ACHN (cell line): ENCODE measurements at regions not wholly inside any gene's neighbourhood (a gene's known extent, or its start where the extent isn't known, plus 50 kb on each side); places are given as distances from the start of the nearest gene placed in this dataset.

Source experiments
- DNase-seq: peaks from one replicate; pipeline ENCODE4 v3.0.0-alpha.2; 2015
- in situ Hi-C: cut with HindIII; loops from 2 replicates; pipeline ENCODE4 v1.10.0; 2017; ENCODE audit warnings: low sequenced_read_pairs, low pct_ligation_motif_present, low pct_unique_long_range_greater_than_20kb

GRCh38 chr22:47570851-47571250 lies 808.4 kb downstream of the TBC1D22A start:
- in situ Hi-C loops, result no loop called here
- DNase-seq, result no peak

DNA sequence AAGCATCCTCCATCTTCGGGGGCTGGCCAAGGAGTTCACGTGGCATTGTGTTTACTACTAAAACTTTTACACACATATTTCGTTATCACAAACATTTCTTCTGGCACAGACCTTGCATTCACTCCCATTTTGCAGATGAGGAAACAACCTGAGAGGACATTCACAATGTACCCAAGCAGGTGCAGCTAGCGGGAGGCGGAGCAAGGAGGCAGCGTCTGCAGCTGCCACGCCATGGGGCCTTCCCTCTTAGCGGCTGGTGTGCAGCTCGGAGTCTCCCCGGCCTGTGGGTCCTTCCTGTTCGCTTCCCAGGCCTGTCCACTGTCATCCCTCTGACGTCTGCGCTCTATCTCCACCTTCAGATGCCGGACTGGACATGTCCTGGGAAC lies 807.8 kb downstream of the TBC1D22A start:
- DNase-seq, result no peak
- in situ Hi-C loops, result no loop called here

GRCh38 chr22:47569389-47570299 lies 807.2 kb downstream of the TBC1D22A start:
- in situ Hi-C loops, result no loop called here
- no peak for DNase-seq

GRCh38 chr22:47568700-47569099 lies 806.2 kb downstream of the TBC1D22A start:
- in situ Hi-C loops, result no loop called here
- DNase-seq, result no peak

GRCh38 chr22:47567126-47568090 lies 805.0 kb downstream of the TBC1D22A start:
- in situ Hi-C loops, result no loop called here
- no peak for DNase-seq

GRCh38 chr22:47566491-47566890 lies 804.0 kb downstream of the TBC1D22A start:
- in situ Hi-C loops, result no loop called here
- no peak for DNase-seq

GRCh38 chr22:47565607-47566006 lies 803.2 kb downstream of the TBC1D22A start:
- in situ Hi-C loops, result no loop called here
- no peak for DNase-seq

DNA sequence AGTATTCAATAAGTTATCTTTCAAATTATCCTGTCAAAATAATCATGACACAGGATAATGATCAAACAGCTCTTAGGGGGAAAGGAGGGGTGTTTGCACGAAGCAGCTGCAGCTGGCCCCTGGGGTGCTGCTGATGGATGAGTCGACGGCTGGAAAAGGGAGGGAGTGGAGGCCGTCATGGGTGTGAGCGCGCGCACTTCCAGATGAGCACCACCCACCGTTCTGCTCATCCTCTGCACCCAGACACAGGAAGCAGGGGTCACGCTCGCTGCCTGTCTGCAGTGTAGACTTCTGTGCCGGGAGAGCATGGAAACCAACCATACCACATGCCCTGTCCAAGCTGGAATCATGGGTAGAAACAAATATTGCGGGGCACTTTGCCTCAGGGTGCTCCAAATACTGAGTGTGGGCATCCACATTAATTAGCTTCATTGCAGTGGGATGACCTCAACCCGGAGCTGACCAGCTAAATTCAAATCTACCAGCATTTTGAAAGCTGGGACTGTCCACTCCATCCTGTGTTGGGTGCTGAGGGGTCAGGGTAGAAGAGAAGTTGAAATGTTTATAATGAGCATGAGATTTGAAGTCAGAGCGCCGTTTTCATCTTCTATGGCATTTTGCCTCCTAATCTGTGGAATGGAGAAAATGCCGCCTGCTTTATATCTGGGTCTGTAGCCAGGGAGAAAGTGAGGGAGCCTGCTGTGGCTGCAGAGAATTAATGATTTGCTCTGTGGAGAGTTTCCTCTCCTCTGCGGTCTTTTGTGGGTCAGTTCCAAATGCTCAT lies 802.4 kb downstream of the TBC1D22A start:
- DNase-seq, result no peak
- in situ Hi-C loops, result no loop called here

DNA sequence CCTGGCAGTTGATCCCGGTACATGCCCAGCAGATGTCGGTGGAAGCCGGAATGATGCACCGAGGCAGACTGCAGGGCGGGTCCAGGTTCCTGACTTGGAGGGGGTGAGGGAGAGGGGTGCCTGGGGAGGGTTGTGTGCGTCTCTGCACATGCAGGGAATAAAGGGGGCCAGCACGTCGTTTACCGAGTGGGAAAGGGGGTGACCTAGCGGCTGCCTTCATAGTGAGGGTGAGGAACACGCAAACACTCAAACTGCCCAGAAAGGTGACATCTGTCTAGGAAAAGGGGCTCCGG lies 801.7 kb downstream of the TBC1D22A start:
- in situ Hi-C loops, result no loop called here
- no peak for DNase-seq

DNA sequence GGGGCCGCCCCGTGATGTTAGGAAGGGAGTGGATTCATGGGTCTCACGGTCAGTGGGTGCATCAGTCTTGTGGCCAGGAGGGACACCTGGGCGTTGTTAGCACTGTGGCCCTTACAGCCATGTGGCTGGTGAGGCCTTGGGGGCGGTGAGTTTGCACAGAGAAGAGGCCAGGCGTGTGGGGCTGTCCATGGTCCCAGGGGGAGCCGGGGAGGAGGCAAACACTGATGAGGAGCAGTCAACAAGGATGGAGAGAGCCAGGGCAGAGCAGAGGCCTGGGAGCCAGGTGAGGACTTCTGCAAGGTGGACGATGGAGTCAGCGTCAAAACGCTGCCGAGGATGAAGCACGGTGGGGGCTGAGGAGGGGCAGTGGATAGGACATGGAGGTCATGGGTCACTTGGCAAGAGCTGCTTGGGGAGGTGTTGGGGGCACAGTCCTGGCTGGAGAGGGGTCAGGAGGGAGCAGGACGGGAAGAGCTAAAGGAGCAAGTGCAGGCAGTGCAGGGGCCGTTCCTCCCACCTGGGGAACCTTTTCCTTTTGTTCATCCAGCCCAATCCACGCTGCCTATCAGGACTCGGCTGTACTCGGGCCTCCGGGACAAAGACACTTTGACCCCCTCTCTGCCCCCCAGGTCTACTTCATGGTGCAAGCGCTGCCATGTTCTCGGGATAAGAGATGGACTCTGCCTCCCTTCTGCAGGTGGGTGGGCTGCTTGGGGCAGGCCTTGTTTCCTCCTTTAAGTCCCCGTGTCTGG lies 801.1 kb downstream of the TBC1D22A start:
- no peak for DNase-seq
- in situ Hi-C loops, result no loop called here

DNA sequence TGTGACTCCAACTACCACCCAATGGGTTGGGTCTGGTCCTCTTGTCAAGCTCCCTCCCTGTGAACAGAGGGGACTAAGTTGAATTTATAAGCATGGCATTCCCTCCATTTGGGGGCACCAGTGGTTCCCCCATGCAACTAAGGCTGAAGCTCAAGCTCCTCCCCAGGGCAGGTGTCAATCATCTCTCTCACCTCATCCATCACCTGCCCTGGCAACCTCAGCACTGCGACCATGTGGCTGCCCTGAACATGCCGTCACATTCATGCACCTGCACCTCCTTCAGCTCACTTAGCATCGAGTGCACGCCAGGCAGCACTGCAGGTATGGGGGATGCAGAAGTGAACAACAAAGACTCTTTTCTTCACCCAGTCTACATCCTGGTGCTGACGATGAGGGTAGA lies 799.3 kb downstream of the TBC1D22A start:
- in situ Hi-C loops, result no loop called here
- DNase-seq, result no peak

DNA sequence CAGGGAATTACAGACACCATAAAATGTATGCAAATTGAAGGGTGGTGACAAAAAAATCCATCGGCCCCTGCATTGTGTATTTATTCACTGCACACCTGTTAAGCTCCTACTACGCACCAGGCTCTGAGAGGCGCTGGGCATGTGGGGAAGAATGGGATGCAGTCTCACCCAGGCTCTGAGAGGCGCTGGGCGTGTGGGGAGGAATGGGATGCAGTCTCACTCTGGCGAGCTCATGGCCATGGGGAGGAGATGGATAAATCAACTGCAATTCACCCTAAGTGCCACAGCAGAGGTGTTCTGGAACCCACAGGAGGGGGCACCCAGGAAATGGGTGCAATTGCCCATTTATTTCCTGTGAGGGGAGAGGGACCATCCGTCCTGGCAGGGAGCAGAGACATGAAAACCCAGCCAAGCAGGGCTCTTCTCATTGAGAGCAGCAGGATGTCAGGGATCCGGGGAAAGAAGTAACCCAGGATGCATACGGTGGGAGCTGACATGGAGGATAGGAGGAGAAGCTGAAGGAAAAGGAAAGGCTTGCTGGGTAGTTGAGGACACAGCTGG lies 798.7 kb downstream of the TBC1D22A start:
- in situ Hi-C loops, result no loop called here
- DNase-seq, result no peak

GRCh38 chr22:47558828-47559700 lies 796.6 kb downstream of the TBC1D22A start:
- in situ Hi-C loops, result no loop called here
- no peak for DNase-seq

- DNase-seq, result no peak
- in situ Hi-C loops, result no loop called here
These were observed 794.0 kb downstream of the TBC1D22A start for GRCh38 chr22:47556473-47556872.

- no peak for DNase-seq
- in situ Hi-C loops, result no loop called here
These were observed 791.0 kb downstream of the TBC1D22A start for GRCh38 chr22:47553436-47553835.

GRCh38 chr22:47552541-47553205 lies 790.2 kb downstream of the TBC1D22A start:
- DNase-seq, result no peak
- in situ Hi-C loops, result no loop called here

- DNase-seq, result no peak
- in situ Hi-C loops, result no loop called here
These were observed 789.6 kb downstream of the TBC1D22A start for GRCh38 chr22:47552024-47552423.
